T-helper 2 cell treated with Interferon-gamma antibody and Interleukin-4, amounts not matched to agents 100 ng/mL and 5 ng/mL, for 36 hours (primary cell): ENCODE measurements at regions not wholly inside any gene's neighbourhood (a gene's known extent, or its start where the extent isn't known, plus 50 kb on each side); places are given as distances from the start of the nearest gene placed in this dataset.
"Not testable (repeated sequence)": the region's sequence is repeated elsewhere in the genome, so short reads cannot be mapped to it uniquely, and the experiment has no call there.

Experiments
- intact Hi-C: fragments of 100-400 bp; cut with micrococcal nuclease; formaldehyde crosslinking; loops from one replicate; pipeline ENCODE4 v1.15.1; 2023

DNA sequence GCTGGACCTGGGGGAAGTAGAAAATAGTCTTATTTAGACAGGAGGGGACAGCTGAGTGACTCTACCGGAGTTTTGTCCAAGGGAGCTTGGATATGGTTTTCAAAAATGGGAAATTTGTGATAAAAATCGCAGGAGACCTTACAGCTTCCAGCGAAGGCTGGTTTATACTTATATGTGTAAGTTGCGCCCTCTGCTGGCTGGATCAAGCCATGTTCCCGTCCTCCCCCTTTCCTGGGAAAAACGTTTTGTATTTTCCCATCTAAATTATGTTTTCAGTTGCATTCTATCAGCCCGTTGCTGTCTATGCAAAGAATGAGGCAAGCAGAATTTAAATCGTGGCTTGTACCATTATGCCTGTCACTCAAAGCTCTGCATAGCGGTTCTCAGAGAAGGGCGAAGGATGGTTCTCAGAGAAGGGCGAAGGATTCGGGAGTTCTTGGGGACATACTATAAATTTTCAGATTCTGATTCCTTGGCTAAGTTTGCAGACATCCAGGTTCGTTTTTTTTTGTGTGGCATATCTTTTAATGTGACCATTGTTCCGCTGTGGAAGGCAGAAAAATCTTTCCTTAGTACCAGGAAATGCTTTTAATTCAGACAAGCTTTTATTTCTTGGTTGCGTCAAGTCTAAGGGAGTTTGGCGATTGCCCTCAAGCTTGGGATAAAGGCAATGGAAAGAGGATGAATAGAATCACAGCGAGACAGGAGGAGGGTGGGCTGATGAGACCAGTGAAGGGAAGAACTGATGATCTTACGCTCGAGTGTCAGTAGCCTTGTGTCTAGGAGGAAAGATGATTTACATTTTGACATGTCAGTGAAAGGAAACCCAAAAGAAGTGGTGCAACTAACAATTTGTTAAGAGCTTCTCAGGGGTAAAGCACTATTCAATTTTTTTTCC is 128.5 kb upstream of the ARX start:
- intact Hi-C loops, result loop anchor here (1.0 to 10.0 kb wide), 3 partner anchors 122 to 749 kb away; no protein-coding TSS in a partner anchor

- intact Hi-C loops, result loop anchor here (5.0 to 10.0 kb wide), 2 partner anchors 121 to 749 kb away; no protein-coding TSS in a partner anchor
Measured at GRCh38 chrX:25143596-25143995, 127.8 kb upstream of the ARX start.

DNA sequence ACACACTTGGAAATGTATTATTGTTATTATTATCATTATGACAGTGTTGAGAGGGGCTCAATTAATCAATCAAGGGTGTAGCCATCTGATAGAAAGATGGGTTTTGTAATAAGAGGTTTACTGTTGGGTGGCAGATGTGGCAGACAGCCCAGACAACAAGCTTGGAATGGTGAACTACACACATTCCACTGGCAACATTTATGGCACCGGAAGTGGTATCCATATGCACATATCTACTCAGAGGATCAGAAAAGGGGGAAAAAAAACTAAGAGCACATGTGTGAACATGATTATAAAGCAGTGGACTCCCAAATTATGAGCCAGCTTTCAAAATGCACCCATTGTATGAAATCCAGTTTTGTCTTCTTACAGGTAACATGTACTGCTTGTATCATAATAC is 125.9 kb upstream of the ARX start:
- intact Hi-C loops, result loop anchor here (5.0 to 10.0 kb wide), 2 partner anchors 119 to 747 kb away; no protein-coding TSS in a partner anchor

DNA sequence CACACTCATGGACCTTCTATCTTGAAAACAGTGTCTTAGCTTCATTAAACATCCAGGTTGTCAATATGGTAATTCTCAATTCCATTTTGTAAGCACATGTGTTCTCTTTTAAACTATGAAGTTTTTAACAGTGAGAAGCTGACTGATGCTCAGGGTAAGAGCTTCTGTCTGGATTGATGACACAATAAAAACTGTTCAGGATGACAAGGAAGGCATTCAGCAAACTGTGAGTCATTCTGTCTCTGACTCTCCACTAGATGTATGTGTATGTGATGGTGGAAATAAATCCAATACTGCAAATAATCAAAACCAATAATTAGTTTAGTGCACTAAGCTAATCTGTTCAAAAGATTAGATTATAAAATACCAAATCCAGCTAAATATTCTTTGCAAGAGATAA is 115.3 kb upstream of the ARX start:
- intact Hi-C loops, result no loop called here

GRCh38 chrX:25130619-25131018 is 114.9 kb upstream of the ARX start:
- intact Hi-C loops, result no loop called here

- intact Hi-C loops, result no loop called here
Measured at GRCh38 chrX:25125483-25125882, 109.7 kb upstream of the ARX start.

DNA sequence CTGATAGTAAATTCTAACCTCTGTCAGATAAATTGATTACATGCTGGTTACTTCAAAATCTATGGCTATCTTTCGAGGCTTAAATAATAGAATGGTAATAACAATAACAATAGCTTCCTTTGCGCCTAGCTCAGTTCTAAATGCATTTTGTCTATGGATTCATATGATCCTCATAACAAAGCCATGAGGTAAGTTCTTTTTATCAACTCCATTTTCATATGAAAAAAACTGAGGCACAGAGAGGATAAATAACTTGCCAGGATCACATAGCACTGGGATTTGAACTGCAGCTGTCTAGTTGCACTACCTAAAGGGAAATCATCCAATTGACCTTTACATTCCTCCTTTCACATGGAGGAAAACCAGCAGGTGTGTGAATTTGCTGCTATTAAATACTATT is 108.6 kb upstream of the ARX start:
- intact Hi-C loops, result no loop called here

GRCh38 chrX:25112156-25112555 is 96.4 kb upstream of the ARX start:
- intact Hi-C loops, result no loop called here

DNA sequence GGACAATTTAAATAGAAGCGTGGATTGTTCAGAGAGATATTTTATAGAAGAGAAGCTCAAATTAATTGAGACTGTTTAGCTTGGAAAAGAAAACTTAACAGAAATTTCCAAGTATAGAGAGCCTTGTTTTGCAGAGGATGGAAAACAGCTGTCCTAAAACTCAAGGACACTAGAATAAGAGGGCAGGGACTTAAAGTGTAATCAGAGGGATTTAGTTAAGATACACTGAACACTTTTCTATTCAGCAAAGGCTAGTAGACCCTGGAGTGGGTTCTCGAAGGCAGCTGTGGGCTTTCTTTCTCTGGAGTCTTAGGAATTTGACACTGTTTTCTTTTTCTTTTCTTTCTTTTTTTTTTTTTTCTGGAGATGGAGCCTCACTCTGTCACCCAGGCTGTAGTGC is 92.7 kb upstream of the ARX start:
- intact Hi-C loops, result no loop called here

DNA sequence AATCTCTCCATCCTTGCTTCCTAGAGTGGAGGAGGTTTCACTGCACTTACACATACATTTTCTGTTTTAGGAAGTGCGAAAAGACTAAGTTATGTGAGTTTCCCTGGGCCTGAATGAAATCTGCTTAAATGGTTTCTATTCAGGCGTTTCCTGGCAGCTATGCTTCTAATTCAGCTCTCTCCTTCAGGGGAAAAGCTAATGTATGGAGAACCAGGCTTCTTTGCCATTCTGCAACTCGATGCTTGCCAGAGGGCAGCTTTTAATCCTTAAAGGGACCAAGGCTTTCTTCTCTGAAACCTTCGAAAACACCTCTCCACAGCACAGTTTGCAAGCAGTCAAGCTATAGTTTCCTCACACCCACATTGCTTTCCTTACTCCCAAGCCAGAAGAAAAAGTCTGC is 89.5 kb upstream of the ARX start:
- intact Hi-C loops, result no loop called here

GRCh38 chrX:25096522-25097045 is 80.8 kb upstream of the ARX start:
- intact Hi-C loops, result no loop called here

DNA sequence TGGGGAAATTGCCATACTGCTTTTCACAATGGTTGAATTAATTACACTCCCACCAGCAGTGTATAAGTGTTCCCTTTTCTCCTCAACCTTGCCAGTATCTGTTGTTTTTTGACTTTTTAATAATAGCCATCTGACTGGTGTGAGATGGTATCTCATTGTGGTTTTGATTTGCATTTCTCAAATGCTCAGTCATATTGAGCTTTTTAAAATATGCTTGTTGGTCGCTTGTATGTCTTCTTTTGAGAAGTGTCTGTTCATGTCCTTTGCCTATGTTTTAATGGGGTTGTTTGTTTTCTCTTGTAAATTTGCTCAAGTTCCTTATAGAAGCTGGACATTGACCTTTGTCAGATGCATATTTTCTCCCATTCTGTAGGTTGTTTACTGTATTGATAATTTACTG is 75.4 kb upstream of the ARX start:
- intact Hi-C loops, result not testable (repeated sequence)

- intact Hi-C loops, result no loop called here
Measured at GRCh38 chrX:25084446-25084845, 68.7 kb upstream of the ARX start.

- intact Hi-C loops, result no loop called here
Measured at GRCh38 chrX:25083661-25084060, 67.9 kb upstream of the ARX start.

GRCh38 chrX:25079020-25079419 is 63.3 kb upstream of the ARX start:
- intact Hi-C loops, result no loop called here

- intact Hi-C loops, result no loop called here
Measured at GRCh38 chrX:25076941-25077500, 61.3 kb upstream of the ARX start.

DNA sequence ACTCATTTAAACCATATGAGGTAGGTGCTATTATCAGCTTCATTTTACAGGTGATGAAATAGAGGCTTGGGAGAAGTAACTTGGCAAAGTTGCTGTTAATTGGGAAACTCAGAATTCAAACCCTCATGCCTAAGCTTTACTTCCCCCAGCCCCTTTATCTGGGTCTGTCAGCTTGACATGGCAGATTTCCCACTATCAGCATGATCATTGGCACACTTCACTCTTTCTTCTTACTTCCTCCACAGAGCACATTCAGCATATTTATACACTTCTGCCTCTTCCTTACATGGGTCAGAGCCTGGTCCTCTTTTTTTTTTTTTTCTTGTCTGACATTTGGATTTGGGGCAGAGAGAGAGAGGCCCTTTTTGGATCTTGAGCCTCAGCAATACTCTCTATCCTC is 56.5 kb upstream of the ARX start:
- intact Hi-C loops, result no loop called here

- intact Hi-C loops, result no loop called here
Measured at GRCh38 chrX:25070038-25070437, 54.3 kb upstream of the ARX start.

DNA sequence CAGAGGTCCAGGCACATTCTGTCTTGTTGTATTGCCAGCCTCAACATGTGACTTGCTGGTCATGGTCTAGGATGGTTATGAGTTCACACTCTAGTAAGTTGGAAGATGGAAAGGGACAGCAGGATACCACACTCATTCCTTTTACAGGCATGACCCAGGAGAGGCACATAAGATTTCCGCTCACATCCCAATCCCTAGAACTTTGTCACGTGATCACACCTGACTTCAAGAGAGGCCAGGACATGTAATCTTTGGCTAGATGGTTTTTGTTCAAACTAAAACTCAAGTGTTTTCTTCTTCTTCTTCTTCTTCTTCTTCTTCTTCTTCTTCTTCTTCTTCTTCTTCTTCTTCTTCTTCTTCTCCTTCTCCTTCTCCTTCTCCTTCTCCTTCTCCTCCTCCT is 53.4 kb upstream of the ARX start:
- intact Hi-C loops, result no loop called here

DNA sequence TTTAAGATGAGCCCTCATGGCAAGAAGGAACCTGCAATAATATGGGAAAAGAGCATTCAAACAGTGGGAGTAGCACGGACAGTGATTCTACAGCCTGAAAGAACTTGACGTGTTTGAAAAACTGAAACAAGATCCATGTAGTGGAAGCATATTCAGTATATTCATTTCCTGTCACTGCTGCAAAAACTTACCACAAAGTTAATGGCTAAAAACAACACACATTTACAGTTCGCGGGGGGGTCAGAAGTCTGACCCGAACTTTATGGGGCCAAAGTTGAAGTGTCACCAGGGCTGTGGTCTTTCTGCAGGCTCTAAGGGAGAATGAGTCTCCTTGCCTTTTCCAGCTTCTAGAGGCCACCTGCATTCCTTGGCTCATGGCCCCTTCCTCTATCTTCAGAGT is 52.6 kb upstream of the ARX start:
- intact Hi-C loops, result no loop called here

DNA sequence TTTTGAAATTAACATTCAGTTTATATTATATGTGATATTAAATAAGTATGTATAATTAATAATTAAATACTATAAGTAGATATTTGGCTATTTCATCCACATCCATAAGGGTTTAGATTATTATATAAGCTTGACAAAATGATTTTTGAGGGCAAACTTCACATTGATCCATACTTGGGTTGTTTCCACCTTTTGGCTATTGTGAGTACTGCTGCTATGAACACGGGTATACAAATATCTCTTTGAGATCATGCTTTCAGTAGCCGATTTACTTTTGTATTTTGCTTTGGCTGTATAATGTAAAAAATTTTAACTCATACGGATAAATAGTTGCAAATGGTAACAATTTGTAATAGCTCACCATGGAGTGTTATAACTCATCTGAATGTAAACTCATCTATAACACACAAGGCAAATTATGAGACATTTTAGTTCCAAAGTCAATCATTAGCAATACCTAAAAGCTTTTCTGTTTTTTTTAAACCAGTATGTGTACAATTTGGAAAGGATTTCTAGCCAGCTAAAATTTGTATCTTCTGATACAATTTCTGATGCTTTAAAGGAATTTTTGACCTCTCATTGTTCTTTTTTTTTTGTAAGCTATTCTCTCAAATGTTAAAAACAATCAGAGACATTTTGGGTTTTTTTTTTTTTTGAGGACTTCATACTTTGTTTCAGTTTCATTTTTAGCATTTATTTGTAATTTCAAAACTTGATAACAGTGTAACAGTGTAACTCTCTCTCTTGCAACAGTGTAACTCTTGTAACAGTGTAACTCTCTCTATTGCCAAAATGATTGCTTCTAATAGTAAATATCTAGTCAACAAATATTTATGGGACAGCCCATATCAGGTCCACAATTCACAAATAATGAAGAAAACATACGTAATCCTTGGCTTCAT is 51.8 kb upstream of the ARX start:
- intact Hi-C loops, result no loop called here

DNA sequence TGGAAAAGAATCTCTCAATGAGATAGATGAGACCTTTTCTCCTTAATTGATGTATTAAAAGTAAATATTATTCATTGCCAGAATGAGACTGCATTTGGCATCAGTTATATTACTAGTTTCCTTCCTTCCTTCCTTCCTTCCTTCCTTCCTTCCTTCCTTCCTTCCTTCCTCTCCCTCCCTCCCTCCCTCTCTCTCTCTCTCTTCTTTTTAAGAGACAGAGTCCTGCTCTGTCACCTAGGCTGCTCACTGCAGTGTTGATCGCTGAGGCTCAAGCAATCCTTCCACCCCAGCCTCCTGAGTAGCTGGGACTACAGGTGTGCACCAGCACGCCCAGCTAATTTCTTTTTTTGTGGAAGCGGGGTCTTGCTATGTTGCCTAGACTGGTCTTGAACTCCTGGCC is 50.4 kb upstream of the ARX start:
- intact Hi-C loops, result no loop called here
